ENCODE measurements at regions not wholly inside any gene's neighbourhood (a gene's known extent, or its start where the extent isn't known, plus 50 kb on each side); places are given as distances from the start of the nearest gene placed in this dataset.

DNA sequence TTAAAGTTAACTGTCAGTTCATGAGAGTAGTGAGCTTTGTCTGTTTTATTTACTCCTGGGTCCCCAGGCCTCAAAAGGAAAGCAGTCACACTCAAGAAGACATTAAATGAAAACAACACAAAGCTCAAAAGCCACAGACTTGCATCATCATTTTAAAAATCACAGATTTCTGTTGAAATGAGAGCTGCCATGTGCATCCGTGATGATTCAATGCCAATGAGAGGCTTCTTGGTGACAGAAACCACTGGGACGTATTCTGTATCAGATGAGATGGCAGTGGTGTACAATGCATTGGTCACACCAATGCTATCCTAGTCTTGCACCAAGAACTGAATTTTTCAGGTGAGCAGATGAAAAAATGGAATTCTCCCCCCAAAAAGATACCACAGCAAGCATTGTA lies 204.8 kb downstream of the ANAPC1 start:
- TF ChIP-seq, protein P1, sequence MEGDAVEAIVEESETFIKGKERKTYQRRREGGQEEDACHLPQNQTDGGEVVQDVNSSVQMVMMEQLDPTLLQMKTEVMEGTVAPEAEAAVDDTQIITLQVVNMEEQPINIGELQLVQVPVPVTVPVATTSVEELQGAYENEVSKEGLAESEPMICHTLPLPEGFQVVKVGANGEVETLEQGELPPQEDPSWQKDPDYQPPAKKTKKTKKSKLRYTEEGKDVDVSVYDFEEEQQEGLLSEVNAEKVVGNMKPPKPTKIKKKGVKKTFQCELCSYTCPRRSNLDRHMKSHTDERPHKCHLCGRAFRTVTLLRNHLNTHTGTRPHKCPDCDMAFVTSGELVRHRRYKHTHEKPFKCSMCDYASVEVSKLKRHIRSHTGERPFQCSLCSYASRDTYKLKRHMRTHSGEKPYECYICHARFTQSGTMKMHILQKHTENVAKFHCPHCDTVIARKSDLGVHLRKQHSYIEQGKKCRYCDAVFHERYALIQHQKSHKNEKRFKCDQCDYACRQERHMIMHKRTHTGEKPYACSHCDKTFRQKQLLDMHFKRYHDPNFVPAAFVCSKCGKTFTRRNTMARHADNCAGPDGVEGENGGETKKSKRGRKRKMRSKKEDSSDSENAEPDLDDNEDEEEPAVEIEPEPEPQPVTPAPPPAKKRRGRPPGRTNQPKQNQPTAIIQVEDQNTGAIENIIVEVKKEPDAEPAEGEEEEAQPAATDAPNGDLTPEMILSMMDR (IDR thresholded peaks at IDR 0.05) = no peak
- TF ChIP-seq TCF7L2 (IDR thresholded peaks at IDR 0.05; ENCODE audit: low read depth, low read length) = no peak
